Keratinocyte (primary cell): ENCODE measurements at regions not wholly inside any gene's neighbourhood (a gene's known extent, or its start where the extent isn't known, plus 50 kb on each side); places are given as distances from the start of the nearest gene placed in this dataset.

Source experiments
- DNase-seq: peaks from one replicate; pipeline ENCODE4 v3.0.0-alpha.2; 2011; ENCODE audit warnings: low read depth, missing footprints, low spot score
- FAIRE-seq: peaks from 2 replicates; lab custom pipeline; 2011; peaks lifted over from hg19 to GRCh38; lab: Jason Lieb, UNC
- H2AFZ ChIP-seq: 2 replicates; pipeline ENCODE4 v1.6.0; 2012; ENCODE audit warnings: low read length, control low read depth, inconsistent platforms; ENCODE audit not compliant: control insufficient read depth
- H3K27ac ChIP-seq: 2 replicates; pipeline ENCODE4 v1.5.1; 2011; ENCODE audit warnings: low read length; ENCODE audit not compliant: control insufficient read depth, insufficient read depth
- H3K27me3 ChIP-seq: 3 replicates; pipeline ENCODE4 v1.6.0; 2011; ENCODE audit warnings: low read length; ENCODE audit not compliant: control insufficient read depth, insufficient read depth; ENCODE audit errors: extremely low read depth
- H3K36me3 ChIP-seq, 2 experiments: 2 replicates in 1 of 2; 3 replicates in 1 of 2; pipeline ENCODE4 v1.5.1; 2011; ENCODE audit warnings: low read length in 2 of 2, mild to moderate bottlenecking in 1 of 2; ENCODE audit not compliant: control insufficient read depth in 2 of 2, insufficient read depth in 2 of 2; ENCODE audit errors: extremely low read depth in 1 of 2
- H3K4me1 ChIP-seq: 3 replicates; pipeline ENCODE4 v1.5.1; 2011; ENCODE audit warnings: low read length; ENCODE audit not compliant: control insufficient read depth, insufficient read depth; ENCODE audit errors: extremely low read depth
- H3K4me2 ChIP-seq: 3 replicates; pipeline ENCODE4 v1.6.0; 2011; ENCODE audit warnings: low read depth, low read length; ENCODE audit not compliant: control insufficient read depth, insufficient read depth; ENCODE audit errors: extremely low read depth
- H3K4me3 ChIP-seq, 3 experiments: fragments of 200-600 bp in 1 of 3; sonication (generic) in 1 of 3; 2 replicates in 2 of 3; 3 replicates in 1 of 3; pipeline ENCODE4 v1.5.1; 2011 to 2016; ENCODE audit warnings: low read length in 3 of 3, mild to moderate bottlenecking in 3 of 3, control low read depth in 2 of 3, inconsistent platforms in 1 of 3, low read depth in 1 of 3, mixed read lengths in 1 of 3, mixed run types in 1 of 3, moderate library complexity in 1 of 3; ENCODE audit not compliant: control insufficient read depth in 2 of 3, insufficient read depth in 2 of 3; ENCODE audit errors: extremely low read depth in 1 of 3
- H3K79me2 ChIP-seq: 2 replicates; pipeline ENCODE4 v1.6.0; 2012; ENCODE audit warnings: low read length; ENCODE audit not compliant: control insufficient read depth, insufficient read depth
- H3K9ac ChIP-seq: 3 replicates; pipeline ENCODE4 v1.6.0; 2011; ENCODE audit warnings: low read length; ENCODE audit not compliant: control insufficient read depth, insufficient read depth; ENCODE audit errors: extremely low read depth
- H3K9me1 ChIP-seq: 3 replicates; pipeline ENCODE4 v1.6.0; 2011; ENCODE audit warnings: low read length; ENCODE audit not compliant: control insufficient read depth, insufficient read depth; ENCODE audit errors: extremely low read depth
- H3K9me3 ChIP-seq: 2 replicates; pipeline ENCODE4 v1.5.1; 2012; ENCODE audit warnings: low read depth, low read length; ENCODE audit not compliant: control insufficient read depth
- H4K20me1 ChIP-seq: 3 replicates; pipeline ENCODE4 v1.6.0; 2011; ENCODE audit warnings: low read length; ENCODE audit not compliant: control insufficient read depth, insufficient read depth; ENCODE audit errors: extremely low read depth
- EZH2 ChIP-seq: IDR thresholded peaks from one replicate; pipeline ENCODE4 v1.6.1; 2012; ENCODE audit warnings: inconsistent platforms, mild to moderate bottlenecking, low read length, moderate library complexity
- dilution Hi-C: fragments of 300-500 bp; cut with MboI; formaldehyde crosslinking; loops from one replicate; pipeline ENCODE4 v1.7.0; 2020; ENCODE audit warnings: low sequenced_read_pairs; ENCODE audit not compliant: extremely low pct_ligation_motif_present
- TF ChIP-seq, protein P1 (sequence below), 3 experiments: IDR thresholded peaks in 1 of 3; conservative IDR thresholded peaks in 1 of 3; optimal IDR thresholded peaks in 1 of 3; 2 replicates in 2 of 3; 3 replicates in 1 of 3; pipeline versions ENCODE3 to v1.5.1; 2011; ENCODE audit warnings: low read length in 3 of 3, mild to moderate bottlenecking in 3 of 3, moderate library complexity in 2 of 3, control low read depth in 1 of 3, inconsistent platforms in 1 of 3; ENCODE audit not compliant: insufficient read depth in 2 of 3; ENCODE audit errors: extremely low read depth in 1 of 3

- Histone ChIP-seq H2AFZ (no peak overlapping the region), H3K4me2 (no peak overlapping the region), H3K36me3 (no peaks in the 10 kb centered on the region), H3K9me1 (no peaks in the 10 kb centered on the region), H3K27me3 (no peaks in the 10 kb centered on the region), H3K27ac (no peak overlapping the region), H3K79me2 (no peaks in the 10 kb centered on the region), H3K9me3 (no peaks in the 10 kb centered on the region), H4K20me1 (no peaks in the 10 kb centered on the region), H3K4me1 (no peaks in the 10 kb centered on the region), H3K9ac (no peak overlapping the region), H3K4me3 (no peak overlapping the region)
- DNase-seq (no peak), FAIRE-seq (no peak)
- dilution Hi-C loops: no loop called here
- TF ChIP-seq, protein P1, sequence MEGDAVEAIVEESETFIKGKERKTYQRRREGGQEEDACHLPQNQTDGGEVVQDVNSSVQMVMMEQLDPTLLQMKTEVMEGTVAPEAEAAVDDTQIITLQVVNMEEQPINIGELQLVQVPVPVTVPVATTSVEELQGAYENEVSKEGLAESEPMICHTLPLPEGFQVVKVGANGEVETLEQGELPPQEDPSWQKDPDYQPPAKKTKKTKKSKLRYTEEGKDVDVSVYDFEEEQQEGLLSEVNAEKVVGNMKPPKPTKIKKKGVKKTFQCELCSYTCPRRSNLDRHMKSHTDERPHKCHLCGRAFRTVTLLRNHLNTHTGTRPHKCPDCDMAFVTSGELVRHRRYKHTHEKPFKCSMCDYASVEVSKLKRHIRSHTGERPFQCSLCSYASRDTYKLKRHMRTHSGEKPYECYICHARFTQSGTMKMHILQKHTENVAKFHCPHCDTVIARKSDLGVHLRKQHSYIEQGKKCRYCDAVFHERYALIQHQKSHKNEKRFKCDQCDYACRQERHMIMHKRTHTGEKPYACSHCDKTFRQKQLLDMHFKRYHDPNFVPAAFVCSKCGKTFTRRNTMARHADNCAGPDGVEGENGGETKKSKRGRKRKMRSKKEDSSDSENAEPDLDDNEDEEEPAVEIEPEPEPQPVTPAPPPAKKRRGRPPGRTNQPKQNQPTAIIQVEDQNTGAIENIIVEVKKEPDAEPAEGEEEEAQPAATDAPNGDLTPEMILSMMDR (optimal IDR thresholded peaks at IDR 0.05 in 1 of 3, IDR thresholded peaks at IDR 0.05 in 1 of 3, conservative IDR thresholded peaks at IDR 0.05 in 1 of 3; ENCODE audit: extremely low read depth in 1 of 3, insufficient read depth in 2 of 3, low read length in 3 of 3): no peak
- TF ChIP-seq EZH2: no peak
Measured at GRCh38 chr7:91397096-91397495, 132.9 kb downstream of the FZD1 start.

- Histone ChIP-seq H3K9me1 (no peaks in the 10 kb centered on the region), H3K27ac (no peak overlapping the region), H3K4me1 (no peaks in the 10 kb centered on the region), H3K79me2 (no peaks in the 10 kb centered on the region), H3K9ac (no peak overlapping the region), H3K27me3 (no peaks in the 10 kb centered on the region), H3K4me3 (no peak overlapping the region), H4K20me1 (no peaks in the 10 kb centered on the region), H2AFZ (no peak overlapping the region), H3K9me3 (no peaks in the 10 kb centered on the region), H3K4me2 (no peak overlapping the region), H3K36me3 (no peaks in the 10 kb centered on the region)
- DNase-seq (no peak), FAIRE-seq (no peak)
- dilution Hi-C loops: no loop called here
- TF ChIP-seq EZH2: no peak
- TF ChIP-seq, protein P1 (optimal IDR thresholded peaks at IDR 0.05 in 1 of 3, IDR thresholded peaks at IDR 0.05 in 1 of 3, conservative IDR thresholded peaks at IDR 0.05 in 1 of 3; ENCODE audit: extremely low read depth in 1 of 3, insufficient read depth in 2 of 3, low read length in 3 of 3): no peak
Measured at GRCh38 chr7:91397612-91398011, 133.4 kb downstream of the FZD1 start.
